ENCODE measurements at regions not wholly inside any gene's neighbourhood (a gene's known extent, or its start where the extent isn't known, plus 50 kb on each side); places are given as distances from the start of the nearest gene placed in this dataset.
"Not testable (repeated sequence)": the region's sequence is repeated elsewhere in the genome, so short reads cannot be mapped to it uniquely, and the experiment has no call there.

DNA sequence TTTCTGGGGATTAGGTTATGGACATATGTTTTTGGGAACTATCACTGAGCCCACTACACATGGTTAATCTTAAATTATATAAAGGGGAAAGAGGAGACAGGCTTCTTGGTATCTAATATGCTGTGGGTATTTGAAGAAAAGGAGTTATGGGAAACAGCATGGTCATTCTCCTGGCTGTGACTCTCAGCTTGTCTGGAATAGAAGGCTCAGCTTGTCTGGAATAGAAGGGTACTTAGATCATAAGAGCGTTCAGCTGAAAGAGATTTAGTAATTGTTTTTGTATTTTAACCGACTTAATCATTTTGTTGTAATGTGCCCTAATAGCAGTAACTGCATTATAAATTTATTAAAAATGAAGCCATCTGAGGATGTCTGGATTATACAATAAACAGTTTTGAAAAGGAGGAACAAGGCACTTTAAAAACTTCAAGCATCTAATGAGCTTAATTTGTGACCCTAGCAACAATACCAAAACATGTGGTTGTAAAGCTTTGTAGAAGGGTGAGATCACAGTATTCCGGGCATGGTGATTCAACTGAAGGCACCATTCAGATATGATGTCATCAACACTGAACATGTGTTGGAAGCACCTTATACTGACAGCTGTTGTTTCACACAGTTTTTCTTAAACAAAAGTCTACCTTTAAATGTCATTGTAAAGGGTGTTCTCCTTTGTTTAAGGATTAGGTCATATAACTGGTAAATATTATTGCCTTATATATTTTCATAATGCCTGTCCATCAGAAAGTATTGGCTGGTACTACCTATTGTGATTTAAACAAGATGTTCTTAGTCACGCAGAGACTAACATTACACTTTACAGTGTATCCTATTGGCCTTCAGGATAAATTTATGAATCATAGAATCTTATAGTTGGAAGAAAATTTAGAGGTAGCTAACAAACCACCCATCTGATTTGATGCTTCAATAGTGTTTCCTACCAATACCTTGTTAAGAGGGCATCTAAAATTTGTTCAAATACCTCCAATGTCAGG is 2174.1 kb upstream of the WWC1 start:
- H3K4me1 Mint-ChIP-seq (ENCODE audit: low read depth in 2 of 2), result no peaks in the 10 kb centered on the region
- DNase-seq, result no peak
- no peak for ATAC-seq (replicated peaks)
- peaks cover 8 to 9% of the 10 kb centered on the region in 2 donors for H3K9me3 Mint-ChIP-seq
- H3K27me3 Mint-ChIP-seq, result no peaks in the 10 kb centered on the region
- no peak overlapping the region for H3K27ac Mint-ChIP-seq
- H3K36me3 Mint-ChIP-seq (ENCODE audit: insufficient read depth), result no peaks in the 10 kb centered on the region
- H3K4me3 Mint-ChIP-seq, result no peak overlapping the region

DNA sequence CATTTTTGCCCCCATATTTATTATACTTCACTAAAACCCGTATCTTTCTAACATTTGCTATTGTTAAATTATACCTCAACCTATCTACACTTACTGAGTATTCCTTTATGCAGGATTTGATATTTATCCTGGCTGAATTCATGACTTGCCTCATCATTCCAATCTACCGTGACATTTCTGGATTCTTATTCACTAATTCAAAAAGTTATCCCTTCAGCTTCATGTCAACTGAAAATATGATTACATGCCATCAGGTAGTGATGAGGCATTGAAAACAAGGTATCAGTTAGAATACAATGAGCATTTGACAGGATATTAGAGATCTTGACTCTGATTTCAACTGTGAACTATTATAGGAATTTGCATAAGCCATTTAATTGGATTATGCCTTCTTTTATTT is 2171.9 kb upstream of the WWC1 start:
- no peaks in the 10 kb centered on the region for H3K27me3 Mint-ChIP-seq
- no peak for ATAC-seq (replicated peaks)
- H3K27ac Mint-ChIP-seq, result no peak overlapping the region
- H3K4me3 Mint-ChIP-seq, result no peak overlapping the region
- H3K36me3 Mint-ChIP-seq (ENCODE audit: insufficient read depth), result no peaks in the 10 kb centered on the region
- DNase-seq, result no peak
- no peaks in the 10 kb centered on the region for H3K4me1 Mint-ChIP-seq (ENCODE audit: low read depth in 2 of 2)
- peaks cover 7 to 17% of the 10 kb centered on the region in 2 donors for H3K9me3 Mint-ChIP-seq

DNA sequence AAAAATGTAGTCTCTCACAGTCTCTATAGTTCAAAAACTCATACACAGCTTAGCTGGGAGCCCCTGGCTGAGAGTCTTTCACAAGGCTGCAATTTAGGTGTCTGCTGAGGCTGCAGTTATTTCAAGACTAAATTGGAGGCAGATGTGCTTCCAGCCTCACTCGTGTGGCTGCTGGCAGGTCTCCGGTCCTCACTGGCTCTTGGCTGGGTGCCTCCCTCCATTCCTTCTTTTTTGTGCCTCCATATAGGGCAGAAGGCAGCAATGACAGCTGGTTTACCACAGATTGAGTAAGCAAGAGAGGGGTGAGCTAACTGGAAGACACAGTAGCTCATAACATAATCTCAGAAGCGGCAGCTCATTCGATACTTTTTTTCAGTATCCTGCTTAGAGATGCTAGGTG is 2167.7 kb upstream of the WWC1 start:
- no peaks in the 10 kb centered on the region for H3K27me3 Mint-ChIP-seq
- ATAC-seq (replicated peaks), result no peak
- no peak for DNase-seq
- H3K36me3 Mint-ChIP-seq (ENCODE audit: insufficient read depth), result no peaks in the 10 kb centered on the region
- peaks cover 3 to 8% of the 10 kb centered on the region in 2 donors for H3K9me3 Mint-ChIP-seq
- H3K27ac Mint-ChIP-seq, result no peak overlapping the region
- no peak overlapping the region for H3K4me3 Mint-ChIP-seq
- H3K4me1 Mint-ChIP-seq (ENCODE audit: low read depth in 2 of 2), result no peaks in the 10 kb centered on the region

DNA sequence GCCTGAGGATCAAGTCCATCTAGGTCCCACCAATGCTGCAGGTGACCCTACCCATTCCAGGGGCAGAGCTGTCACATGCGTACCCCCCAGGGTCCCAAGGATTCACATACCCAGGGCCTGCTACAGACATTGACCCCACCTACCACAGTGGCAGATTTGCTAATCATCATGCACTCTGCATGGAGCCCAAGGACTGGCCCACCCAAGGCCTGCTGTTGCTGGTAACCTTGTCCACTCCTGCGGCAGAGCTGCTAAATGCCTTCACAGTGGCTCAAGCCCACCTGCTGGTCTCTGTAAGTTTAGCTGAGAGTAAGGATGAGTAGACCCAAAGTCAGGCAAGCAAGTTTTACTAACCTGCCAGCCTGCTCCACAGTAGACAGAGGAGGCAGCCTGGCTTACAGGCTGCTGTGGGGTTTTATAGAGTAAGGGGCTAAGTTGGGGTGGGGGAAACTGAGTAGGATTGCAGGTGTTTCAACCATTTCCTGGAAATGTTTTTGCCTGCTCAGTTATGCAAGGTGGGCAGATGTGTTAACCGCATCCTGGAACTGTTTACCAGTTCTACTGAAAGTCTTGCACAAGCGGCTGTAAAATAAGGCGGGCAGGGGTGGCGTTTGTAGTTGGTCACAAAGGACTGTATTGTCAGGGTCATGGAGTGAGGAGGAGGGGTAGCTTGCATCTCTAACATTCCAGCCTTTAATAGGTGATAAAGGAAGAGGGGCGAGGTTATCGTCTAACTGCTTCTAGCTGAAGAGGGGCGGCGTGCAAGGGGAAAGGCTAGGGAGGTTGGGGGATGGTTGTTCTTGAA is 2163.5 kb upstream of the WWC1 start:
- Mint-ChIP-seq H3K4me1 (ENCODE audit: low read depth in 2 of 2) (no peaks in the 10 kb centered on the region), H3K27ac (no peak overlapping the region), H3K9me3 (peaks cover 3 to 8% of the 10 kb centered on the region in 2 donors), H3K27me3 (no peaks in the 10 kb centered on the region), H3K36me3 (ENCODE audit: insufficient read depth) (no peaks in the 10 kb centered on the region), H3K4me3 (no peak overlapping the region)
- no peak for DNase-seq
- no peak for ATAC-seq (replicated peaks)

DNA sequence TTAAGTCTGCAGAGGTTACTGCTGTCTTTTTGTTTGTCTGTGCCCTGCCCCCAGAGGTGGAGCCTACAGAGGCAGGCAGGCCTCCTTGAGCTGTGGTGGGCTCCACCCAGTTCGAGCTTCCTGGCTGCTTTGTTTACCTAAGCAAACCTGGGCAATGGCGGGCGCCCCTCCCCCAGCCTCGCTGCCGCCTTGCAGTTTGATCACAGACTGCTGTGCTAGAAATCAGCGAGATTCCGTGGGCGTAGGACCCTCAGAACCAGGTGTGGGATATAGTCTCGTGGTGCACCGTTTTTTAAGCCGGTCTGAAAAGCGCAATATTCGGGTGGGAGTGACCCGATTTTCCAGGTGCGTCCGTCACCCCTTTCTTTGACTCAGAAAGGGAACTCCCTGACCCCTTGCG is 2146.3 kb upstream of the WWC1 start:
- H3K36me3 Mint-ChIP-seq (ENCODE audit: insufficient read depth); H3K9me3 Mint-ChIP-seq; H3K27ac Mint-ChIP-seq; ATAC-seq (replicated peaks); H3K4me1 Mint-ChIP-seq (ENCODE audit: low read depth in 2 of 2); H3K4me3 Mint-ChIP-seq; DNase-seq; H3K27me3 Mint-ChIP-seq: not testable (repeated sequence)

DNA sequence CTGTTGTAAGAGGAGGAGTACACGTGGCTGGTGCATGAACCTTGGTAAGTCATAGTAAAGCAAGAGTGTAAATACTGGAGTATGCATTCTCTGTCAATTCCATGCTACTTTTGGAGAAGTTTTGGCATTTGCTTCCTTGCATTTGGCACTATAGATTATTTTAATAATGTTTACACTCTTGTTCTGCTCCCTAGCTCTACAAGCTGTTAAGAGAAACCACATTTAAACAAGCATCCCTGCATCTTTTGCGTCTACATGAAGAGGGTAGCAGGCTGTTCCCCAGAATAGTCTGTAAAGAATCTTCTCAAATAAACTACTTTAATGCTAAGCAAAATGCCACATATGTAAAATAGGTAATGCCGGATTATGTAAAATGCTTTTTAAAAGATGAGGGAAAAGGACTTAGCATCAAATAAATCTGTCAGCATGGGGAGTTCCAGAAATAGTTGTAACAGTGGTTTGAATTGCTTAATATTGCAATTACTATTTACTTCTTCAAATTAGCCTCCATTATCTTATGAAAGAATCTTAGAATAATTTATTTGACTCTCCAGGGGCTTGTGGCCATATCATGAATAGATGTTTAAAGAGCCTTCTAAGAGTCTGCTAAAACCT is 2127.3 kb upstream of the WWC1 start:
- Mint-ChIP-seq H3K27ac (no peak overlapping the region), H3K36me3 (ENCODE audit: insufficient read depth) (no peaks in the 10 kb centered on the region), H3K9me3 (peaks cover 3 to 16% of the 10 kb centered on the region in 2 donors), H3K4me3 (no peak overlapping the region), H3K4me1 (ENCODE audit: low read depth in 2 of 2) (no peaks in the 10 kb centered on the region), H3K27me3 (no peaks in the 10 kb centered on the region)
- DNase-seq, result no peak
- ATAC-seq (replicated peaks), result no peak

DNA sequence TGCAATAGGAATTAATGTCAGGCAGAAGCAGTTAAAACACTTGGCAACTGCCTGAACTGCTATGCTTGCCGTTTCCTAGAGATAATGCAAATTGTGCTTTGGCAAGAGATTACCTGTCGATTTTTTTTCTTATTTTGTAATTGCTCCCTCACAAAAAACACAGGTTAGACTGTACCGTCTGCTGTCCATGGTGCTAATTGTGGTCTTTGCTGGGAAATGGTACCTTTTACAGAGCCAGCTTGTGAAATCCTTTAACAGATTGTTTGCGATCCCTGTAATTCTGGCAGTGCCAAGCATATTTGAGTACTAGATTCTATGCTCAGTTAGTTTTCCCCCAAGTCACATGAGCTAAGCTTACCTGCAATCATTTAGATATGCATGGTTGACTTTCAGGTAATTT is 2125.8 kb upstream of the WWC1 start:
- no peaks in the 10 kb centered on the region for H3K4me1 Mint-ChIP-seq (ENCODE audit: low read depth in 2 of 2)
- H3K36me3 Mint-ChIP-seq (ENCODE audit: insufficient read depth), result no peaks in the 10 kb centered on the region
- ATAC-seq (replicated peaks), result no peak

DNA sequence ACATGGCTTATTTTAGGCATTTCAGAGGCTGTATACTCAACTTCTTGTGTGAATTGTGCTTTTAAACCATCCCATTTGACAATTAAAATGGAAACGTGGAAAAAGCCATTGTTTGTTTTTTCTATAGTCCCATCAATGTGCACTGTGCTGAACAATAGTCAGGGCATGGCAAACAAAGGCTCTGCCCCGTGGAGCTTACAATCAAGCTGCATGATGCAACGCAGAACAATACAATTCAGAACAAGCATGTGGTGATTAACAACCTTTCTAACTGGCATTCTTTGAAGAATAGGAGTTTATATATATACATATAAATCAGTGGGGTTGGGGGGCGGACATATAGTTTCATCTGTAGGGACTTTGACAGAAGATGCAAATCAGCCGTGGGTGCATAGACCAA is 2125.4 kb upstream of the WWC1 start:
- Mint-ChIP-seq H3K4me1 (ENCODE audit: low read depth in 2 of 2) (no peaks in the 10 kb centered on the region), H3K36me3 (ENCODE audit: insufficient read depth) (no peaks in the 10 kb centered on the region), H3K4me3 (no peak overlapping the region), H3K9me3 (peaks cover 5 to 24% of the 10 kb centered on the region in 2 donors), H3K27ac (no peak overlapping the region), H3K27me3 (no peaks in the 10 kb centered on the region)
- ATAC-seq (replicated peaks) (no peak), DNase-seq (no peak)

More for the DNA sequence above, 2125.8 kb upstream of the WWC1 start:
- Mint-ChIP-seq H3K27me3 (no peaks in the 10 kb centered on the region), H3K9me3 (peaks cover 4 to 21% of the 10 kb centered on the region in 2 donors), H3K27ac (no peak overlapping the region), H3K4me3 (no peak overlapping the region)
- no peak for DNase-seq

DNA sequence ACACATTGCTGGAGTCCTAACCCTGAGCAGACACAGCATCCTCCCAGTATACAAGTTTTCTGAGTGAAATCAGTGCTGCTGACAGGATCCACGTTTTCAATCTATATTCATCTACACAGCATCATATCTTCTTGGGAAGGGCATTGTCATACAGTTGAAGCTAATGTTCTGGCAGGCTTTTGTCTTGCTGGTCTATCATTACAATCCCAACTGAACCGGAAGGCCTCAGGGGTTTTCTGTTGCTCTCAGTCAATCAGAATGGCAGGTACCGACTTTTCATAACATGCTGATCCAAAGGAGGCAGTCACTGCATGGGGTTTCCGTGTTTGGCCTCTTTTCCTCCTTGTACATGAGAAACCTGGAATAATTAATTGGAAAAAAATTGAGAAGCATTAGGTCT is 2118.8 kb upstream of the WWC1 start:
- DNase-seq (no peak), ATAC-seq (replicated peaks) (no peak)
- Mint-ChIP-seq H3K9me3 (peaks cover 7 to 30% of the 10 kb centered on the region in 2 donors), H3K4me1 (ENCODE audit: low read depth in 2 of 2) (no peaks in the 10 kb centered on the region), H3K36me3 (ENCODE audit: insufficient read depth) (no peaks in the 10 kb centered on the region), H3K27ac (no peak overlapping the region), H3K4me3 (no peak overlapping the region), H3K27me3 (no peaks in the 10 kb centered on the region)

DNA sequence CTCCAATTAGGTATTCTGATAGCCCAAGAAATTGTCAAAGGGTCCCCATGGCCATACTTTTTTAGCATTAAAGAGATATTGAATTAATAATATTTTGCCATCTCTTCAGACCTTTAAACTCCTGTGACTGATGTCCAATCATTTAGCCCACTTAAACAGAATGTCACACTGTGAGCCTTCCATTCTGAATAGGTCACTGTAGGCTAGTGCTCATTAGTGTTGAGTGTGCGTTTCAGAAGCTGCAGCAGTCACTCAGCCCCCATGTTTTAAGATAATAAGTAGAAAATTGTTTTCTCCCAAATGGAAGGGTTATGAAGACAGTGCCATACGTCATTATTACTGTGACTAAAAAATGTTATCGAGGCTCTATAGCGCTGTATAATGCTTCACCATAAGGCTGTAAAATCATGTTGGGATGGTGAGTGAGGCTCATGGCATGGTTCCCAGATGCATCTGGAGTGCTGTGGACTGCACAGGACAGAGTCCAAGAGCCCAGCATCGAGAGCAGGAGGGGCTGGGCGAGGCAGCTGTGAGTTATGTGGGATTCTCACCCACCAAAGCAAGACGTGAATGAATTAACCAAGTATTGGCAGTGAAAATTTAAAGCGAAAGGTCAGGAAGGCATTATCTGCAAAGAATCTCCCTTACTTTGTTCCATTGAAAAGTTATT is 2112.9 kb upstream of the WWC1 start:
- DNase-seq (no peak), ATAC-seq (replicated peaks) (no peak)
- Mint-ChIP-seq H3K4me1 (ENCODE audit: low read depth in 2 of 2) (no peaks in the 10 kb centered on the region), H3K27ac (no peak overlapping the region), H3K27me3 (no peaks in the 10 kb centered on the region), H3K9me3 (peaks cover 4 to 31% of the 10 kb centered on the region in 2 donors), H3K36me3 (ENCODE audit: insufficient read depth) (no peaks in the 10 kb centered on the region), H3K4me3 (no peak overlapping the region)

DNA sequence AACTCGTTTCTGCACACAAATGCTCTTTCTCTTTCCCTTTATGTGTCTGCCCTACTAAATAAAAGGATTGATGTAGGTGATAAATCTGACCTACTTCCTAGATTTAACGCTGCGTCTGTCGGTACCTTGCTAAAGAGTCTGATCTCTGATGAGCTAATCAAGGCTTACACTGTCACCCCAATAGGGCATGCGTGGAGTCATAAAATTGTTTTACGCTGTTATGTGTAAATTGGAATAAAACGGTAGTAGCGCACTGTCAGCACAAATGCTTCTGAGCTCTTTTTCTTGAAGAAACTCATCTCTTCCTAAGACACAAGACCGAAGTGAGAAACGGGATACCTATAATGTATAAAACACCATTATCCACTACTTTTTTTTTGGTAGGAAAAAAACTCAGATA is 2106.3 kb upstream of the WWC1 start:
- no peak for DNase-seq
- Mint-ChIP-seq H3K9me3 (peaks cover 6 to 26% of the 10 kb centered on the region in 2 donors), H3K27me3 (no peaks in the 10 kb centered on the region), H3K27ac (no peak overlapping the region), H3K4me3 (no peak overlapping the region), H3K36me3 (ENCODE audit: insufficient read depth) (no peaks in the 10 kb centered on the region), H3K4me1 (ENCODE audit: low read depth in 2 of 2) (no peaks in the 10 kb centered on the region)
- no peak for ATAC-seq (replicated peaks)

DNA sequence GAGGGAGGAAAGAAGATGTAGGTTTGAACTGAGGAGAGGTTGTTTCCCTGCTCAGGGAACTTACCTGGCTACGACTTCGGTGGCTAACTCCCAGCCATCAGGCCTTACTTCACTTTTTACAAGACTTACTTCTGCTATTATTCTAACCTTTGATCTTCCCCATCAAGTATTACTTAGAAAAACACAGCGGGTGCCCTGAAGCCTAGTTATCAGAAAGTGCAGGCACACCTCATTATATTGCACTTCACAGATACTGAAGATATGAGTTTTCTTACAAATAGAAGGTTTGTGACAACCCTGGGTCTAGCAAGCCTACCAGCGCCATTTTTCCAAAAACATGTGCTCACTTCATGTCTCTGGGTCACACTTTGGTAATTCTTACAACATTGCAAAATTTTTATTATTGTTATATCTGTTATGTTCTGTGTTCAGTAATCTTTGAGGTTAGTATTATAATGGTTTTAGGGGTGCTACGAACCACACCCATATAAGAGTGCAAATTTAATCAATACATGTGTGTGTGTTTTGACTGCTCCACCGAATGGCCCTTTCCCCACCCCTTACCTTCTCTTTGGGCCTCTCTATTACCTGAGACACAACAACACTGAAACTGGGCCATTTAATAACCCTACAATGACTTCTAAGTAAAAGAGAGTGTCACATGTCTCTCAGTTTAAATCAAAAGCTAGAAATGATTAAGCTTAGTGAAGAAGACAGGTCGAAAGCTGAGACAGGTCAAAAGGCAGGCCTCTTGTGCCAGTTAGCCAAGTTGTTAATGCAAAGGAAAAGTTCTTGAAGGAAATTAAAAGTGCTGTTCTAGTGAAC is 2102.7 kb upstream of the WWC1 start:
- Mint-ChIP-seq H3K27me3 (no peaks in the 10 kb centered on the region), H3K27ac (no peak overlapping the region), H3K9me3 (peaks cover 13 to 18% of the 10 kb centered on the region in 2 donors), H3K4me3 (no peak overlapping the region), H3K36me3 (ENCODE audit: insufficient read depth) (no peaks in the 10 kb centered on the region), H3K4me1 (ENCODE audit: low read depth in 2 of 2) (no peaks in the 10 kb centered on the region)
- ATAC-seq (replicated peaks), result no peak
- DNase-seq, result no peak

All from effector memory CD8-positive, alpha-beta T cell (primary cell).